Gastroesophageal sphincter (tissue), 3 donors: ENCODE measurements at regions not wholly inside any gene's neighbourhood (a gene's known extent, or its start where the extent isn't known, plus 50 kb on each side); places are given as distances from the start of the nearest gene placed in this dataset.

Experiments
- POLR2A ChIP-seq, 2 donors: fragments of 450-650 bp; IDR thresholded peaks; one replicate each; pipeline ENCODE4 v1.6.1; 2017; ENCODE audit warnings: antibody characterized with exemption in 2 of 2, mild to moderate bottlenecking in 2 of 2, moderate library complexity in 1 of 2
- TF ChIP-seq, protein P1 (sequence below), 4 experiments: fragments of 200-600 bp in 2 of 4; fragments of 450-650 bp in 2 of 4; sonication (generic) in 1 of 4; IDR thresholded peaks; one replicate each; pipeline ENCODE4 v1.5.1; 2017 to 2019; ENCODE audit warnings: antibody characterized with exemption in 4 of 4, mild to moderate bottlenecking in 2 of 4, moderate library complexity in 2 of 4

GRCh38 chr18:51655327-51655698 is 457.8 kb upstream of the MEX3C start:
- TF ChIP-seq, protein P1, sequence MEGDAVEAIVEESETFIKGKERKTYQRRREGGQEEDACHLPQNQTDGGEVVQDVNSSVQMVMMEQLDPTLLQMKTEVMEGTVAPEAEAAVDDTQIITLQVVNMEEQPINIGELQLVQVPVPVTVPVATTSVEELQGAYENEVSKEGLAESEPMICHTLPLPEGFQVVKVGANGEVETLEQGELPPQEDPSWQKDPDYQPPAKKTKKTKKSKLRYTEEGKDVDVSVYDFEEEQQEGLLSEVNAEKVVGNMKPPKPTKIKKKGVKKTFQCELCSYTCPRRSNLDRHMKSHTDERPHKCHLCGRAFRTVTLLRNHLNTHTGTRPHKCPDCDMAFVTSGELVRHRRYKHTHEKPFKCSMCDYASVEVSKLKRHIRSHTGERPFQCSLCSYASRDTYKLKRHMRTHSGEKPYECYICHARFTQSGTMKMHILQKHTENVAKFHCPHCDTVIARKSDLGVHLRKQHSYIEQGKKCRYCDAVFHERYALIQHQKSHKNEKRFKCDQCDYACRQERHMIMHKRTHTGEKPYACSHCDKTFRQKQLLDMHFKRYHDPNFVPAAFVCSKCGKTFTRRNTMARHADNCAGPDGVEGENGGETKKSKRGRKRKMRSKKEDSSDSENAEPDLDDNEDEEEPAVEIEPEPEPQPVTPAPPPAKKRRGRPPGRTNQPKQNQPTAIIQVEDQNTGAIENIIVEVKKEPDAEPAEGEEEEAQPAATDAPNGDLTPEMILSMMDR (IDR thresholded peaks at IDR 0.05), result no peak
- no peak for TF ChIP-seq POLR2A (IDR thresholded peaks at IDR 0.05)
